ENCODE measurements at regions not wholly inside any gene's neighbourhood (a gene's known extent, or its start where the extent isn't known, plus 50 kb on each side); places are given as distances from the start of the nearest gene placed in this dataset.
"Not testable (repeated sequence)": the region's sequence is repeated elsewhere in the genome, so short reads cannot be mapped to it uniquely, and the experiment has no call there.

- H3K4me3 ChIP-seq (ENCODE audit: control insufficient read depth in 1 of 7, extremely low read depth in 1 of 7, insufficient read depth in 4 of 7, low read depth in 2 of 7, low read length in 6 of 7): no peak overlapping the region
- H3K27ac ChIP-seq (ENCODE audit: insufficient read depth in 1 of 2, low read depth in 1 of 2, low read length in 2 of 2, poor library complexity in 1 of 2, severe bottlenecking in 2 of 2): no peak overlapping the region
- H3K4me1 ChIP-seq (ENCODE audit: control extremely low read depth in 1 of 4, control insufficient read depth in 4 of 4, insufficient read depth in 4 of 4, low read length in 3 of 4): peaks cover 0 to 7% (median 3%) of the 10 kb centered on the region in 4 experiments
- no peaks in the 10 kb centered on the region for H3K27me3 ChIP-seq (replicated peaks in 2 of 5; ENCODE audit: control insufficient read depth in 4 of 5, insufficient read depth in 5 of 5, low read length in 4 of 5)
- no CpG with 5 or more reads among the region's 2 CpGs for WGBS (ENCODE audit: insufficient coverage)
- ChIA-PET POLR2A (no interaction called here), CTCF (interaction anchor here (1.0 kb wide), 1 partner anchor 337 kb away, joined by 3 read pairs; no protein-coding TSS in a partner anchor)
- no peaks in the 10 kb centered on the region for H3K36me3 ChIP-seq (ENCODE audit: control insufficient read depth in 4 of 4, insufficient read depth in 4 of 4, low read length in 3 of 4)
- peaks cover 0 to 2% (median 0%) of the 10 kb centered on the region in 5 experiments for H3K9me3 ChIP-seq (ENCODE audit: control extremely low read depth in 1 of 5, control insufficient read depth in 4 of 5, insufficient read depth in 2 of 5, low read depth in 1 of 5, low read length in 4 of 5)
- DNase-seq: peak in 2 of 3 donors; percentile 20 to 27
These were observed 212.5 kb upstream of the GADL1 start for GRCh38 chr3:31106912-31107311.

GRCh38 chr3:31114929-31115283 lies 220.4 kb upstream of the GADL1 start:
- WGBS (ENCODE audit: insufficient coverage): no CpG with 5 or more reads among the region's 1 CpG
- Histone ChIP-seq H3K9me3 (ENCODE audit: control extremely low read depth in 1 of 5, control insufficient read depth in 4 of 5, insufficient read depth in 2 of 5, low read depth in 1 of 5, low read length in 4 of 5) (peaks cover 0 to 4% (median 1%) of the 10 kb centered on the region in 5 experiments), H3K4me1 (ENCODE audit: control extremely low read depth in 1 of 4, control insufficient read depth in 4 of 4, insufficient read depth in 4 of 4, low read length in 3 of 4) (no peaks in the 10 kb centered on the region), H3K27ac (ENCODE audit: insufficient read depth in 1 of 2, low read depth in 1 of 2, low read length in 2 of 2, poor library complexity in 1 of 2, severe bottlenecking in 2 of 2) (no peak overlapping the region), H3K4me3 (ENCODE audit: control insufficient read depth in 1 of 7, extremely low read depth in 1 of 7, insufficient read depth in 4 of 7, low read depth in 2 of 7, low read length in 6 of 7) (no peak overlapping the region), H3K27me3 (replicated peaks in 2 of 5; ENCODE audit: control insufficient read depth in 4 of 5, insufficient read depth in 5 of 5, low read length in 4 of 5) (no peaks in the 10 kb centered on the region), H3K36me3 (ENCODE audit: control insufficient read depth in 4 of 4, insufficient read depth in 4 of 4, low read length in 3 of 4) (no peaks in the 10 kb centered on the region)
- ChIA-PET POLR2A (no interaction called here), CTCF (interaction anchor here (0.6 kb wide), 1 partner anchor 167 kb away, joined by 3 read pairs; no protein-coding TSS in a partner anchor)
- no peak for DNase-seq

GRCh38 chr3:31115531-31115930 lies 221.1 kb upstream of the GADL1 start:
- H3K9me3 ChIP-seq (ENCODE audit: control extremely low read depth in 1 of 5, control insufficient read depth in 4 of 5, insufficient read depth in 2 of 5, low read depth in 1 of 5, low read length in 4 of 5); CTCF ChIA-PET; DNase-seq; H3K36me3 ChIP-seq (ENCODE audit: control insufficient read depth in 4 of 4, insufficient read depth in 4 of 4, low read length in 3 of 4); H3K4me1 ChIP-seq (ENCODE audit: control extremely low read depth in 1 of 4, control insufficient read depth in 4 of 4, insufficient read depth in 4 of 4, low read length in 3 of 4); H3K4me3 ChIP-seq (ENCODE audit: control insufficient read depth in 1 of 7, extremely low read depth in 1 of 7, insufficient read depth in 4 of 7, low read depth in 2 of 7, low read length in 6 of 7); POLR2A ChIA-PET; H3K27ac ChIP-seq (ENCODE audit: insufficient read depth in 1 of 2, low read depth in 1 of 2, low read length in 2 of 2, poor library complexity in 1 of 2, severe bottlenecking in 2 of 2); H3K27me3 ChIP-seq (replicated peaks in 2 of 5; ENCODE audit: control insufficient read depth in 4 of 5, insufficient read depth in 5 of 5, low read length in 4 of 5): not testable (repeated sequence)
- WGBS (ENCODE audit: insufficient coverage): 100% methylated on average over 1 of the region's 2 CpGs

GRCh38 chr3:31116651-31117050 lies 222.2 kb upstream of the GADL1 start:
- ChIA-PET CTCF (no interaction called here), POLR2A (no interaction called here)
- peaks cover 0 to 4% (median 2%) of the 10 kb centered on the region in 5 experiments for H3K9me3 ChIP-seq (ENCODE audit: control extremely low read depth in 1 of 5, control insufficient read depth in 4 of 5, insufficient read depth in 2 of 5, low read depth in 1 of 5, low read length in 4 of 5)
- H3K27ac ChIP-seq (ENCODE audit: insufficient read depth in 1 of 2, low read depth in 1 of 2, low read length in 2 of 2, poor library complexity in 1 of 2, severe bottlenecking in 2 of 2): no peak overlapping the region
- no peaks in the 10 kb centered on the region for H3K36me3 ChIP-seq (ENCODE audit: control insufficient read depth in 4 of 4, insufficient read depth in 4 of 4, low read length in 3 of 4)
- H3K4me1 ChIP-seq (ENCODE audit: control extremely low read depth in 1 of 4, control insufficient read depth in 4 of 4, insufficient read depth in 4 of 4, low read length in 3 of 4): no peaks in the 10 kb centered on the region
- DNase-seq: no peak
- no CpG with 5 or more reads among the region's 2 CpGs for whole genome bisulfite sequencing (ENCODE audit: insufficient coverage)
- no peak overlapping the region for H3K4me3 ChIP-seq (ENCODE audit: control insufficient read depth in 1 of 7, extremely low read depth in 1 of 7, insufficient read depth in 4 of 7, low read depth in 2 of 7, low read length in 6 of 7)
- no peaks in the 10 kb centered on the region for H3K27me3 ChIP-seq (replicated peaks in 2 of 5; ENCODE audit: control insufficient read depth in 4 of 5, insufficient read depth in 5 of 5, low read length in 4 of 5)

GRCh38 chr3:31117854-31118253 lies 223.4 kb upstream of the GADL1 start:
- no peak overlapping the region for H3K4me3 ChIP-seq (ENCODE audit: control insufficient read depth in 1 of 7, extremely low read depth in 1 of 7, insufficient read depth in 4 of 7, low read depth in 2 of 7, low read length in 6 of 7)
- 90% methylated on average over 1 of the region's 2 CpGs for WGBS (ENCODE audit: insufficient coverage)
- no peak for DNase-seq
- H3K36me3 ChIP-seq (ENCODE audit: control insufficient read depth in 4 of 4, insufficient read depth in 4 of 4, low read length in 3 of 4): no peaks in the 10 kb centered on the region
- peaks cover 0 to 4% (median 2%) of the 10 kb centered on the region in 5 experiments for H3K9me3 ChIP-seq (ENCODE audit: control extremely low read depth in 1 of 5, control insufficient read depth in 4 of 5, insufficient read depth in 2 of 5, low read depth in 1 of 5, low read length in 4 of 5)
- H3K27ac ChIP-seq (ENCODE audit: insufficient read depth in 1 of 2, low read depth in 1 of 2, low read length in 2 of 2, poor library complexity in 1 of 2, severe bottlenecking in 2 of 2): no peak overlapping the region
- H3K4me1 ChIP-seq (ENCODE audit: control extremely low read depth in 1 of 4, control insufficient read depth in 4 of 4, insufficient read depth in 4 of 4, low read length in 3 of 4): no peaks in the 10 kb centered on the region
- ChIA-PET CTCF (interaction anchor here (1.1 kb wide), 1 partner anchor 348 kb away, joined by 3 read pairs; no protein-coding TSS in a partner anchor), POLR2A (no interaction called here)
- H3K27me3 ChIP-seq (replicated peaks in 2 of 5; ENCODE audit: control insufficient read depth in 4 of 5, insufficient read depth in 5 of 5, low read length in 4 of 5): no peaks in the 10 kb centered on the region

- Histone ChIP-seq H3K4me3 (ENCODE audit: control insufficient read depth in 1 of 7, extremely low read depth in 1 of 7, insufficient read depth in 4 of 7, low read depth in 2 of 7, low read length in 6 of 7) (no peak overlapping the region), H3K27me3 (replicated peaks in 2 of 5; ENCODE audit: control insufficient read depth in 4 of 5, insufficient read depth in 5 of 5, low read length in 4 of 5) (no peaks in the 10 kb centered on the region), H3K27ac (ENCODE audit: insufficient read depth in 1 of 2, low read depth in 1 of 2, low read length in 2 of 2, poor library complexity in 1 of 2, severe bottlenecking in 2 of 2) (no peak overlapping the region), H3K9me3 (ENCODE audit: control extremely low read depth in 1 of 5, control insufficient read depth in 4 of 5, insufficient read depth in 2 of 5, low read depth in 1 of 5, low read length in 4 of 5) (peaks cover 0 to 10% (median 3%) of the 10 kb centered on the region in 5 experiments), H3K4me1 (ENCODE audit: control extremely low read depth in 1 of 4, control insufficient read depth in 4 of 4, insufficient read depth in 4 of 4, low read length in 3 of 4) (no peaks in the 10 kb centered on the region), H3K36me3 (ENCODE audit: control insufficient read depth in 4 of 4, insufficient read depth in 4 of 4, low read length in 3 of 4) (no peaks in the 10 kb centered on the region)
- no CpG with 5 or more reads among the region's 1 CpG for WGBS (ENCODE audit: insufficient coverage)
- ChIA-PET CTCF (no interaction called here), POLR2A (no interaction called here)
- peak in 2 of 3 donors; percentile 14 to 18 for DNase-seq
These were observed 229.9 kb upstream of the GADL1 start for GRCh38 chr3:31124373-31124772.

- ChIA-PET POLR2A (no interaction called here), CTCF (interaction anchor here (1.1 kb wide), 1 partner anchor 358 kb away, joined by 3 read pairs; no protein-coding TSS in a partner anchor)
- Histone ChIP-seq H3K4me1 (ENCODE audit: control extremely low read depth in 1 of 4, control insufficient read depth in 4 of 4, insufficient read depth in 4 of 4, low read length in 3 of 4) (no peaks in the 10 kb centered on the region), H3K4me3 (ENCODE audit: control insufficient read depth in 1 of 7, extremely low read depth in 1 of 7, insufficient read depth in 4 of 7, low read depth in 2 of 7, low read length in 6 of 7) (no peak overlapping the region), H3K9me3 (ENCODE audit: control extremely low read depth in 1 of 5, control insufficient read depth in 4 of 5, insufficient read depth in 2 of 5, low read depth in 1 of 5, low read length in 4 of 5) (peaks cover 0 to 10% (median 3%) of the 10 kb centered on the region in 5 experiments), H3K36me3 (ENCODE audit: control insufficient read depth in 4 of 4, insufficient read depth in 4 of 4, low read length in 3 of 4) (no peaks in the 10 kb centered on the region), H3K27me3 (replicated peaks in 2 of 5; ENCODE audit: control insufficient read depth in 4 of 5, insufficient read depth in 5 of 5, low read length in 4 of 5) (no peaks in the 10 kb centered on the region), H3K27ac (ENCODE audit: insufficient read depth in 1 of 2, low read depth in 1 of 2, low read length in 2 of 2, poor library complexity in 1 of 2, severe bottlenecking in 2 of 2) (no peak overlapping the region)
- no peak for DNase-seq
- WGBS (ENCODE audit: insufficient coverage): no CpG with 5 or more reads among the region's 4 CpGs
These were observed 231.1 kb upstream of the GADL1 start for GRCh38 chr3:31125413-31126020.
